MG63 (cell line): ENCODE measurements at regions not wholly inside any gene's neighbourhood (a gene's known extent, or its start where the extent isn't known, plus 50 kb on each side); places are given as distances from the start of the nearest gene placed in this dataset.
"Not testable (repeated sequence)": the region's sequence is repeated elsewhere in the genome, so short reads cannot be mapped to it uniquely, and the experiment has no call there.

ENCODE experiments used
- DNase-seq: peaks from one replicate; pipeline ENCODE4 v3.0.0-alpha.2; 2020
- H3K27me3 ChIP-seq: fragments of 250-450 bp; sonication (Bioruptor Pico); 2 replicates; pipeline ENCODE4 v1.5.1; 2020; ENCODE audit warnings: mild to moderate bottlenecking, moderate library complexity
- H3K36me3 ChIP-seq: fragments of 250-450 bp; sonication (Bioruptor Pico); 2 replicates; pipeline ENCODE4 v1.5.1; 2020; ENCODE audit warnings: mild to moderate bottlenecking, moderate library complexity
- H3K4me3 ChIP-seq: fragments of 250-450 bp; sonication (Bioruptor Pico); 2 replicates; pipeline ENCODE4 v1.5.1; 2020; ENCODE audit warnings: mild to moderate bottlenecking, moderate library complexity
- H3K9me3 ChIP-seq: fragments of 250-450 bp; sonication (Bioruptor Pico); 2 replicates; pipeline ENCODE4 v1.5.1; 2020; ENCODE audit warnings: mild to moderate bottlenecking, moderate library complexity

GRCh38 chr6:134575221-134575620 lies 257.3 kb upstream of the SGK1 start:
- no peak for DNase-seq
- no peaks in the 10 kb centered on the region for H3K9me3 ChIP-seq
- no peak overlapping the region for H3K4me3 ChIP-seq
- no peaks in the 10 kb centered on the region for H3K36me3 ChIP-seq
- no peaks in the 10 kb centered on the region for H3K27me3 ChIP-seq

GRCh38 chr6:134574491-134574890 lies 256.6 kb upstream of the SGK1 start:
- Histone ChIP-seq H3K9me3 (no peaks in the 10 kb centered on the region), H3K4me3 (no peak overlapping the region), H3K36me3 (no peaks in the 10 kb centered on the region), H3K27me3 (no peaks in the 10 kb centered on the region)
- DNase-seq: no peak

- H3K36me3 ChIP-seq, H3K4me3 ChIP-seq, H3K9me3 ChIP-seq, DNase-seq, H3K27me3 ChIP-seq: not testable (repeated sequence)
These were observed 252.1 kb upstream of the SGK1 start for GRCh38 chr6:134569996-134570395.

GRCh38 chr6:134564705-134565104 lies 246.8 kb upstream of the SGK1 start:
- no peak for DNase-seq
- Histone ChIP-seq H3K9me3 (peaks cover 2% of the 10 kb centered on the region; the same call in 1 of the 2 replicates), H3K27me3 (no peaks in the 10 kb centered on the region), H3K4me3 (no peak overlapping the region), H3K36me3 (no peaks in the 10 kb centered on the region)

GRCh38 chr6:134560019-134560418 lies 242.1 kb upstream of the SGK1 start:
- DNase-seq: no peak
- Histone ChIP-seq H3K9me3 (no peaks in the 10 kb centered on the region), H3K4me3 (no peak overlapping the region), H3K27me3 (no peaks in the 10 kb centered on the region), H3K36me3 (no peaks in the 10 kb centered on the region)

GRCh38 chr6:134557509-134557908 lies 239.6 kb upstream of the SGK1 start:
- no peaks in the 10 kb centered on the region for H3K9me3 ChIP-seq
- H3K36me3 ChIP-seq: no peaks in the 10 kb centered on the region
- H3K4me3 ChIP-seq: no peak overlapping the region
- DNase-seq: no peak
- no peaks in the 10 kb centered on the region for H3K27me3 ChIP-seq

- H3K36me3 ChIP-seq: no peaks in the 10 kb centered on the region
- H3K4me3 ChIP-seq: no peak overlapping the region
- H3K9me3 ChIP-seq: no peaks in the 10 kb centered on the region
- H3K27me3 ChIP-seq: no peaks in the 10 kb centered on the region
- DNase-seq: no peak
These were observed 237.8 kb upstream of the SGK1 start for GRCh38 chr6:134555672-134556071.

GRCh38 chr6:134553936-134554335 lies 236.0 kb upstream of the SGK1 start:
- Histone ChIP-seq H3K4me3 (no peak overlapping the region), H3K27me3 (no peaks in the 10 kb centered on the region), H3K36me3 (no peaks in the 10 kb centered on the region), H3K9me3 (no peaks in the 10 kb centered on the region)
- no peak for DNase-seq

- H3K4me3 ChIP-seq: no peak overlapping the region
- no peaks in the 10 kb centered on the region for H3K27me3 ChIP-seq
- H3K9me3 ChIP-seq: no peaks in the 10 kb centered on the region
- DNase-seq: peak; percentile 33
- H3K36me3 ChIP-seq: no peaks in the 10 kb centered on the region
These were observed 233.5 kb upstream of the SGK1 start for GRCh38 chr6:134551245-134551960.

GRCh38 chr6:134550604-134551003 lies 232.7 kb upstream of the SGK1 start:
- H3K27me3 ChIP-seq: no peaks in the 10 kb centered on the region
- no peaks in the 10 kb centered on the region for H3K36me3 ChIP-seq
- DNase-seq: no peak
- no peak overlapping the region for H3K4me3 ChIP-seq
- no peaks in the 10 kb centered on the region for H3K9me3 ChIP-seq

GRCh38 chr6:134549854-134550253 lies 231.9 kb upstream of the SGK1 start:
- no peaks in the 10 kb centered on the region for H3K36me3 ChIP-seq
- no peak for DNase-seq
- no peaks in the 10 kb centered on the region for H3K9me3 ChIP-seq
- H3K27me3 ChIP-seq: no peaks in the 10 kb centered on the region
- no peak overlapping the region for H3K4me3 ChIP-seq

- Histone ChIP-seq H3K9me3 (no peaks in the 10 kb centered on the region), H3K4me3 (no peak overlapping the region), H3K36me3 (no peaks in the 10 kb centered on the region), H3K27me3 (no peaks in the 10 kb centered on the region)
- no peak for DNase-seq
These were observed 229.2 kb upstream of the SGK1 start for GRCh38 chr6:134546962-134547645.

GRCh38 chr6:134544737-134545136 lies 226.8 kb upstream of the SGK1 start:
- Histone ChIP-seq H3K36me3 (no peaks in the 10 kb centered on the region), H3K9me3 (no peaks in the 10 kb centered on the region), H3K27me3 (no peaks in the 10 kb centered on the region), H3K4me3 (no peak overlapping the region)
- DNase-seq: no peak

- Histone ChIP-seq H3K27me3 (no peaks in the 10 kb centered on the region), H3K4me3 (no peak overlapping the region), H3K36me3 (no peaks in the 10 kb centered on the region), H3K9me3 (no peaks in the 10 kb centered on the region)
- no peak for DNase-seq
These were observed 225.2 kb upstream of the SGK1 start for GRCh38 chr6:134543128-134543527.

GRCh38 chr6:134541001-134541400 lies 223.1 kb upstream of the SGK1 start:
- no peak for DNase-seq
- Histone ChIP-seq H3K36me3 (no peaks in the 10 kb centered on the region), H3K27me3 (no peaks in the 10 kb centered on the region), H3K9me3 (no peaks in the 10 kb centered on the region), H3K4me3 (no peak overlapping the region)

GRCh38 chr6:134539865-134540323 lies 222.0 kb upstream of the SGK1 start:
- H3K4me3 ChIP-seq: no peak overlapping the region
- H3K9me3 ChIP-seq: no peaks in the 10 kb centered on the region
- H3K36me3 ChIP-seq: no peaks in the 10 kb centered on the region
- DNase-seq: no peak
- no peaks in the 10 kb centered on the region for H3K27me3 ChIP-seq

- H3K27me3 ChIP-seq, H3K9me3 ChIP-seq, H3K36me3 ChIP-seq, DNase-seq, H3K4me3 ChIP-seq: not testable (repeated sequence)
These were observed 219.9 kb upstream of the SGK1 start for GRCh38 chr6:134537765-134538164.

- H3K27me3 ChIP-seq: no peaks in the 10 kb centered on the region
- DNase-seq: peak; percentile 87
These were observed 219.2 kb upstream of the SGK1 start for GRCh38 chr6:134537146-134537555.

More at GRCh38 chr6:134537146-134537555, 219.2 kb upstream of the SGK1 start:
- H3K36me3 ChIP-seq: no peaks in the 10 kb centered on the region
- H3K4me3 ChIP-seq: no peak overlapping the region
- no peaks in the 10 kb centered on the region for H3K9me3 ChIP-seq
